GM23248 (cell line): ENCODE measurements at regions not wholly inside any gene's neighbourhood (a gene's known extent, or its start where the extent isn't known, plus 50 kb on each side); places are given as distances from the start of the nearest gene placed in this dataset.

Experiments used
- EZH2 ChIP-seq: fragments of 200-600 bp; sonication (generic); IDR thresholded peaks from 2 replicates; pipeline ENCODE4 v1.6.1; 2018; ENCODE audit warnings: antibody characterized with exemption, mild to moderate bottlenecking; ENCODE audit not compliant: insufficient read depth, poor library complexity, severe bottlenecking
- EZH2phosphoT487 ChIP-seq: fragments of 200-600 bp; sonication (generic); IDR thresholded peaks from 2 replicates; pipeline ENCODE4 v1.6.1; 2018; ENCODE audit warnings: antibody characterized with exemption, moderate library complexity, mild to moderate bottlenecking, low read depth; ENCODE audit not compliant: insufficient read depth

DNA sequence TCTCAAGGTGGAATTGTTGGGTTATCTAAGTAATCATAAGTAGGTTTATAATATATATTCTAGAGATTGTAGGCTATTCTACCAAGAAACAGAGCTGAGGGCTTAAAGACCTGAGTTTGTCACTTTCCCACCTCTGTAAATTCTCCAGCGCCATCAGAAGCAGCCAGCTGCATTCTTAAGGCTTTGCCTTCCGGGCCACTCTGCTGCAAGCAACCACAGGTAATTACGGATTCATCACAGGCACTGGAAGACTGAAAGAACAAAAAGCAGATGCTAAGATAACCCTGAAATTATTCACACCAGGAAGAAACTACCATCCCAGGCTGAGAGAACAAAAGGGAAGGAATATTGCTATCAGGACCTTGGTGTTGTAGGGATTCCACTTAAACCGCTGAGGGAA is 137.8 kb upstream of the JCAD start:
- TF ChIP-seq EZH2: no peak
- TF ChIP-seq EZH2phosphoT487: no peak
